ENCODE measurements at regions not wholly inside any gene's neighbourhood (a gene's known extent, or its start where the extent isn't known, plus 50 kb on each side); places are given as distances from the start of the nearest gene placed in this dataset.
A peak's percentile ranks its signal among the peaks of the same experiment; 100 is the strongest.
"Not testable (repeated sequence)": the region's sequence is repeated elsewhere in the genome, so short reads cannot be mapped to it uniquely, and the experiment has no call there.

DNA sequence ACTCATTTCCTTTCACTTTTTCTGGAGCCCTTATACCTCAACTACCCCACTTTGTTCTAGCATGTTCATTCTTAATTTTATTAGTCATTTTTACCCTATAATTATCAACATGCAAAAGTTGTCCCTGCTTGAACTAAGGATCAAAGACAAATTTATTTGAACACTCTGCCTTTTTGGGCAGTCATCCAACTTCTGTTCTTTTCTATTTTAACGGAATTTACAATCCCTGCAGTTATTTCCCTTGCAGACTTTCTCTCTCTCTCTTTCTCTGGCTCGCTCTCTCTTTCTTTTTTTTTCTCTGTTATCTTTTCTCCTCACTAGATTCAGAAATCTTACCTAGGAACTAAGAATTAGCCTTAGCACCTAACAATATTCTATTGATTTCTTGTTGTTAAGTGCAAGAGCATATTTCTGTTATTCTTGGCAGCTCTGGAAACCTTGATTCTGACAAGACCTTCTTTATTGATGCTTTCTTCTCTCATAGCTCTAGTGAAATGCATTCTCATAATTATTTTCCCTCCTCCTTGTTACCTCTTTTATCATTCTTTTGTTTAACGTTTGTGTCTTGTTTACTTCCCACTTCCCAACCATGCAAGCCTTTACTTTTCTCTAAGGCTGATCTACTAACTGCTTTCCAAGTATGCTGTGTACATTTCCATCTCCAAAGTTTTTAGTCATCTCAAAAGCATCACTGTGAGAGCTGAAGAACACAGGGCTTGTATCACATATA, 951.6 kb downstream of the DIPK2A start:
- no peak for DNase-seq (ENCODE audit: low read depth)

DNA sequence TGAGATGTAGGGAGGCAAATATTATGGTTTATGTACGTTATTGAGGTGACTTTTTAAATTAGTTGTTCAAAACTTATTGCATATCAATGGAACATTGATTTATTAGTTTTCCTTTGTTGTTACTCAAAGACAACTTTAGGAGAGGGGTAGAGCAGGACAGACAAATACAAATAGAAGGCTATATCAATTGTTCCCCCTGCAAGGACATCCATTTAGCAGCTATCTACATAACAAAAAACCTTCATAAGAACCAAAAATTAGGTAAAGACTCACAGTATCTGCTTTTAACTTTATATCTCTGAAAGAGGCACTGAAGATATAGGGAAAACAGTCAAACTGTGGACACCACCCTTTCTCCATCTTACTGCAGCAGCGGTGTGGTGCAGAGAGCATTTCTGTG, 958.8 kb downstream of the DIPK2A start:
- DNase-seq (ENCODE audit: low read depth): no peak

DNA sequence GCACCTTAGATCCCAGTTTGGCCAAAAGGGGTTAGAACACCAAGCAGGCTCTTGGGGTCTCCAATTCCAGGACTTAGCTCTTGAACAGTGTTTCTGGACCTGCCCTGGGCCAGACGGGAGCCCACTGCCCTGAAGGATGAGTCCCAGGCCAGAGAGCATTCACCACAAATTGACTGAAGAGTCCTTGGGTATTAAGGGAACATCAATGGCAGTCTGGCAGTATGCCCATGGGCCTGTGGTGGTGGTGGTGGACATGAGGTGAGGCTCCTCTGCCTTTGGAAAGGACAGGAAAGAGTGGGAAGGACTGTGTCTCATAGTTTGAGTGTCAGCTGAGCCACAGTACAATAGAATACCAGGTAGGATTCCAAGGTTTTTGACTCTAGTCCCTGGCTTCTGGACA, 960.0 kb downstream of the DIPK2A start:
- no peak for DNase-seq (ENCODE audit: low read depth)

DNA sequence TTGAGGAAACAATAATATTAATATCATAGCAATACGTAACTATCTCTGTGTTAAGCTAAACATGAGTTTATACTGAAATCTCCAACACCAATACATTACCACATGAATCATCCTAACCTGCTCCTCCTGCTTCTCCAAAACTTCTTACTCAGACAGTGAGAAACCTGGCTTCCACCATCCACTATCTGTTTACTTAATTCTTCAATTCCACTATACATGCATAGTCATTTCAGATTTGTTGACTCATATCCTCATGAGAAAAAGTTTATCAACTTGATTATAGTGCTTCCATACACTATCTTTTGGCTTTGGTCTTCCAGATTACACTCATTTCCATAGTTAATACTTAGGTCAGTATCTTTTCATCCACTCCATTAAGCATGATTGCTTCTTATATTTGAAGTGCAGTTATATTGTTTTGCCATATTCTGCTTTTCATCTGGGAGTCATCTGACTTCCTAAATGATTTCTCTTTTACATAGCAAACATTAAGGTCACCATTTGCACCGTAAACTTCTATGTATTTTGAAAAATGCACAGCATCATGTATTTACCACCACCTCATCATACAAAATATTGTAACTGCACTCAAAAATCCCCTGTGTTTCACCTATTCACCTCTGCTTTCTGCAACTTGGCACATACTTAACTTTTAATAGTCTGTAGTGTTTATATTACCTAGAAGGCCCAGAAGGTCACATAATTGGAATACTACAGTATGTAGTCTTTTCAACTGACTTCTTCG, 970.6 kb downstream of the DIPK2A start:
- no peak for DNase-seq (ENCODE audit: low read depth)

DNA sequence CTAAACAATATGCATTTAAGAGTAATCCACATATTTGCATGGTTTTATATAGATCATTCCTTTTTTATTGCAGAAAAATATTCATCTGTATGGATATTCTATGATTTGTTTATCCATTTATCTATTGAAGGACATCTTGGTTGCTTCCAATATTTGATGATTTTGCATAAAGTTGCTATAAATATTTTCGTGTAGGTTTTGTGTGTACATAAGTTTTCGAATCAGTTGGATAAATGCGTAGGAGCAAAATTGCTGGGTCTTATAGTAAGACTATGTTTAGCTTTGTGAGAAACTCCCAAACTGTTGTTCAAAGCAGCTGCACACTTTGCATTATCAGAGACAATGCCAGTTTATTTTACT, 971.2 kb downstream of the DIPK2A start:
- no peak for DNase-seq (ENCODE audit: low read depth)

DNA sequence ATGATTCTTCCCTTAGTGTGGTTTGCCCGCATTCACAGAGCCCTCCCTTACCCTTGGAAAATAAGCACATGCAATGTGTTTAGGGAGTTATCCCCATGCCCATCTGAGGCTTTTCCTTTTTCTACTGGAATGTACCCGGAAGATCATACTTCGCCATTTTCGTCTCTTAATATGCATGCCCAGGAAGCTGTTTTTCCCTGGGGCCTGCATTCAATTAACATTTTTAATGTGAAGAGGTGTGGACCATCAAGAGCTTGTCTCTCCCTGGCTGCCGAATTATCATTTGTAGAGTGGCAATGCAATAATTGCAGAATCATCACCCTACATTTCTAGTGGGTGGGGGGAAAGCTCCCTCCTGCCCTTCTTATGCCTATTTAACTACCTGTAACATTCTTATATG, 976.3 kb downstream of the DIPK2A start:
- no peak for DNase-seq (ENCODE audit: low read depth)

DNA sequence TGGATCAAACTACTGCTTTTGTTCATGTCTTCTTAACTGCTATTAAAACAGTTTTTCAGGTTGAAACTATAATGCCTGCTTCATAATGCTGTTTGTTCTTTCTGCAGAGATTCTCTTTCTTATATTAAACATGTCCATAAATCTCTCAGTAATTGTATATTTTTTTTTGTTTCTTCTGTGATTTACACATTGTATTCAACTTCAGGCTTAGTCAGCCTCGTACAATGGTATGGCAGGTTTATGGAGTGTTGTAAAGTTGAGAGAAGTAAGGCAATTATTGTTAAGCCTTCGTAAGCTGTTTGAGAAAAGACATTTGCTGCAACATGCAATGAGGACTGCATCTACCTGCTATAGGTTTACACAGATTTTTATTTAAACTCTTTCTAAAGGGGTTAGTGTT, 977.1 kb downstream of the DIPK2A start:
- DNase-seq (ENCODE audit: low read depth): no peak

DNA sequence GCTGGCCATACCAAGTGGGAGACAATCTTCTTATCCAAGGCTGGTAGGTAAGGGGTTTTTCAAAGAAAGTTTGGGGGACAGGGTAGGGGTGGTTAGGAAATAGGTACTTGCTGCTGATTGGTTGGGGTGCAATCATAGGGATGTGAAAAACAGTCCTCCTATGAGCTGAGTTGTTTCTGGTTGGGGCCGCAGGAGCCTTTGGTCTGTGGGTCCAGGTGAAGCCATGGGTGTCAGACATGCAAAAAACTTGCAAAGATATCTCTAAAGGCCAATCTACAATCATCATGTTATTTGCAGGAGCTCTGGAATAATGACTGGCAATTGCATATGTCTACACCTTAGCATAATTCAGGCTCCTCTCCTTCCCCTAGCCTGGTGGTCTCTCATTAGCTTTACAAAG, 982.3 kb downstream of the DIPK2A start:
- no peak for DNase-seq (ENCODE audit: low read depth)

DNA sequence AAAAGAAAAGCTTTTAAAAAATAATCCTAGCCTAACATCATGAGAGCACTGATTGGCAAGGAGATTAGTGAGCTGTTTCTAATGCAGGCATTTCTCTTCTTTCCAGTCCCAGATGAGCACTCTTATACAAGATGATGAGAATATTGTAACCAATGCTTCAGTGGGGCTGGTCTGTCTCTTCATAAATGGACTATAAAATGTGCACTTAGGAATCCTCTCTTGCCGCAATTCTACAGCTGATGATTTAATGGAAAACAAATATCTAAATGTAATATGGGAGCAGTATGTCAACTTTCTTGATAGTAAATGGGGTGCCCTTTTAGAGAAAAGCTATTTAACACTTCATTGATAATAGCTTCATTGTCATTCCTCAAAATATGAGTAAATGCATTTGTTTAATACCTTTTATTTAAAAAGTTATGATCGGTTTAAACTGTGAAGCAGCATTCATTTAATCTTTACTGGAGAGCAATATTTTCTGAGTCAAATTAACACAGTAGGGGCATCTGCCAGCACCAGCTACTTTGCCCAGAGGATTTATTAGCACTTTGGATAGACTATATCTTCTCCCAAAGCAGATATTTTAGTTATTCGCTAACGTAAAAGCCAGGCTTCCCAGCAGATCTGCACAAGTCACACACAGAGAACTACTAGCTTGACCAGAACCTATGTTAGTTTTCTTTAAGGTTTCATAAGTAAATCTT, 985.9 kb downstream of the DIPK2A start:
- DNase-seq (ENCODE audit: low read depth): no peak

DNA sequence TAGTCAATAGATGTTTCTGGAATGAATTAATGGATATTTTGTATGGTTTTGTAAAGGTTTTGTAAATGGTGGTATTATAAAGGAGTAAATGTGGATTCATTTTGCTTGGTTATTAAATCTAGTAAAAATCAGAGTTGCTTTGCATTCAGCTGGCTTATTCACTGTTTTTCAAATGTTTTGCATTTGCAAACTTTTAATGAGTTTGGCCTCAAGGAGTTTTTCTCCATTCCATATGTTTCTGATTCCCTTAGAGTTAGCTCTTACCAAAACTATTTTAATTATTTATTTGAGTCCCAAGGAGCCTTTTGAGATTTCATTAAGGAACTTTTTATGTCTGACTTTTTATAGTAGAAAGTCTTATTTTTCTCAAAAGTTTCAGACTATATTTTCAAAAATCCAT, 992.2 kb downstream of the DIPK2A start:
- DNase-seq (ENCODE audit: low read depth): no peak

DNA sequence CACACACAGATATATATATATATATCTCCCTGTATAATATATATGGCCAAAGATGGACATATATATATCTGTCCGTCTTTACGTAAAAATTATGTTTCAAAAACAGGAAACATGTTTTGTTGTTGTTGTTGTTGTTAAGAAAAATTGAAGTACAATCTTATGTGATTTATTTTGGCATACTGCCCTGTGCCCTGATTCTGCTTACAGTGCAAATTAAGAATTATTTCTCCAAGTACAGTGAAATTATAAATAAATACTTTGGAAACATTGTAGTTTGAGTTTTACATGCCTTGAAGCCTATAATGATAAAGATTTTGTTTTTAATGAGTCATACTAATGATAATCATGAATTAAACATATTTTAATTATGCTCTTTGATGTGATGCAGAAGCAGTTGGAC, 994.9 kb downstream of the DIPK2A start:
- DNase-seq (ENCODE audit: low read depth): no peak

DNA sequence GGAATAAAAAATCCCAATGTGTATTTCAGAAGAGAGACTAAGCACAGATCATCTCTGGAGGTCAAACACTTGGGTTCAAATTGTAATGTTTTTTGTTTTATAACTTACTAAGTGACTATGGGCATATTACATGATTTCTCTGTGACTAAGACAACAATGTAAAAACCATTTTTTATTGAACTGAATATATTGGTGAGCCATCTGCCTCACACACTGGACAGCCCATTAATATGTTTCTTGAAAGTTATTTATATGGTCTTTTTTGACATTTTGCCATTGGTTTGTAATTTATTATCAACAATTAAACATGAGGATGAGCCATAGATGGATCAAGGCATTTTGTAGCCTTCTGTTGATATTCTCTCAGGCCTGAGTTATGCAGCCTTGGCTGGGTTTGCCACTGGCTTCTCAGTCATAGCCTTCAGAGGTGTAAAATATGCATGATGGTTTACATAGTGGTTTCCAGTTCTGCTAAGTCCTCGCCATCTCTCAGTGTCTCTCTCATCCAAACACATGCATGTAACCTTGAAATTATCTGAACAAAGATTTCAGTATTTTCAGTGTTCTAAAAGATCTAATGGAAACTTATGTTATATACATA, 997.2 kb downstream of the DIPK2A start:
- no peak for DNase-seq (ENCODE audit: low read depth)

DNA sequence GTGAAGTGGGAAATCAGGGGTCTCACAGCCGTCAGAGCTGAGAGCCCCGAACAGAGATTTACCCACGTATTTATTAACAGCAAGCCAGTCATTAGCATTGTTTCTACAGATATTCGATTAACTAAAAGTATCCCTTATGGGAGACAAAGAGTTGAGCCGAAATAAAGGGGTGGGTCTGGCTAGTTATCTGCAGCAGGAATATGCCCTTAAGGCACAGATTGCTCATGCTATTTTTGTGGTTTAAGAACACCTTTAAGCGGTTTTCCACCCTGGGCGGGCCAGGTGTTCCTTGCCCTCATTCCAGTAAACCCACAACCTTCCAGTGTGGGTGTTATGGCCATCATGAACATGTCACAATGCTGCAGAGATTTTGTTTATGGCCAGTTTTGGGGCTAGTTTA, 1012.9 kb downstream of the DIPK2A start:
- not testable (repeated sequence) for DNase-seq (ENCODE audit: low read depth)

DNA sequence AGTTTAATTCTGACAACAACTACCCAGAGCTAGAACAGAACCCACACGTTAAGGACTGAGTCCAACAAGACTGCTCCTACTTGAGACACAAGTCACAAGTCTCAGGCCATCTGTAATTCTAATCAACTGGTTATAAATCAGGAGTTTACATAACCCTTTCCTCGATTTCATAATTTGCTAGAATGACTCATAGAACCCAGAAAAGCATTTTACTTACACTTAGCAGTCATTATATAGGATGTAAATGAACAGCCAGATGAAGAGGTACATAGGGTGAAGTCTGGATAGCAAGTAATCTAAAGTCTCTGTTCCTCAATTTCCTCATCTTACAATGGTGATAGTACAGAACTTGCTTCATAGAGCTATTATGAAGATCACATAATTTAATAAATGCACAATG, 1018.2 kb downstream of the DIPK2A start:
- DNase-seq (ENCODE audit: low read depth): no peak

DNA sequence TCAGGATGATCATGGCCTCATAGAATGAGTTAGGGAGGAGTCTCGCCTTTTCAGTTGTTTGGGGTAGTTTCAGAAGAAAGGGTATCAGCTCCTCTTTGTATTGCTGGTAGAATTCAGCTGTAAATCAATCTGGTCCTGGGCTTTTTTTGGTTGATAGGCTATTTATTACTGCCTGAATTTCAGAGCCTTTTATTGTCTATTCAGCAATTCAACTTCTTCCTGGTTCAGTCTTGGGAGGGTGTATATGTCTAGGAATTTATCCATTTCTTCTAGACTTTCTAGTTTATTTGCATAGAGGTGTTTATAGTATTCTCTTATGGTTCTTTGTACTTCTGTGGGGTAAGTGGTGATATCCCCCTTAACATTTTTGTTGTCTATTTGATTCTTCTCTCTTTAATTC, 1024.2 kb downstream of the DIPK2A start:
- no peak for DNase-seq (ENCODE audit: low read depth)

DNA sequence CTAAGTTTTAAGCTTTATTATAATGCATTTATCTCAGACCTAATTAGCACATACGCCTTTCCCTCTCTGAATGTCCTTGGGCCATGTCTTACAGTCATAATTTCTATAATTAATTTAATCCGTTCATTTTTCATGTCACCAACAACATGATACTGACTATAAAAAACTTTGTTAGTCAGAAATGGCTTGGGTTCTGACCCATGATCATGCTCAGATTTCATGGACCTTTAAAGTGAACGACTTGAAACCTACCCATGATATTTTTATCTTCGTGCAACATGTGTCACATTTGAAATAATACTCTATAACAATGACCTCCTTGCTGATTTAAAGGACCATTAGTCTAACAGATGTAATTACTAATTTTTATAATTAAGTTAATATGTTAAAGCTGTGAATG, 1033.8 kb downstream of the DIPK2A start:
- no peak for DNase-seq (ENCODE audit: low read depth)

DNA sequence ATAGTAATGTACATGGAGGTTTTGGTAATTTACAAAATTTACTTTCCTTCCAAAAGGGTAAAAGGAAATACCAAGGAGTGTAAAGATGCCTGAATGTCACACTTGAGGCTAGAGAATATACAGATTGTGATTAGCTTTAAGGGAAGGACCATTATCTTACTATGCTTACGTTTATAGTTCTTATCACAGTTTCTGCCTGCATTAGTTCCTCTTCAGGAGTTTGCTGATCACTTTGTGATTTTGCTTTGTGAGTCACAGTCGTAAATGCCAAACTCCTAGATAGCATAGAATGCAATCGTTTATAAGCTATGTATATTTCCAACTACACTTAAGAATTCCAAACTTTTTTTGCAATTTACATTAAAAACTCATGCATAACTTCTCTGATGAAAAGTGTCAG, 1034.6 kb downstream of the DIPK2A start:
- DNase-seq (ENCODE audit: low read depth): no peak

DNA sequence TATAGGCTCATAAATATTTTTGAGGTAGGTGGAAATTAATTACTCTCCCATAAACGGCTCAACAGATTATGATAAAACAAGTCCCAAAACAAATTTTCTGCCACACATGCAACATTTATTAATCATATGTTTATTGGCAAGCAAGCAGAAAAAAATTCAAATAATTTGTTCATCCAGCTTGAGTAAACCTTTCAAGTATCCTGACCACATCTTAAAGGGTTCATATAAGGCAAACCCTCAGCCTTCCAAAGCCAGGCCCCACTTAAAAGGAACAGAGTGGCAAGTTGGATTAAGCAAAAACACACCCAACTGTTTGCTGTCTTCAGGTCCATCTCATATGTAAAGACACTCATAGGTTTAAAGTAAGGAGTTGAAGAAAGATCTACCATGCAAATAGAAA, 1042.3 kb downstream of the DIPK2A start:
- no peak for DNase-seq (ENCODE audit: low read depth)

DNA sequence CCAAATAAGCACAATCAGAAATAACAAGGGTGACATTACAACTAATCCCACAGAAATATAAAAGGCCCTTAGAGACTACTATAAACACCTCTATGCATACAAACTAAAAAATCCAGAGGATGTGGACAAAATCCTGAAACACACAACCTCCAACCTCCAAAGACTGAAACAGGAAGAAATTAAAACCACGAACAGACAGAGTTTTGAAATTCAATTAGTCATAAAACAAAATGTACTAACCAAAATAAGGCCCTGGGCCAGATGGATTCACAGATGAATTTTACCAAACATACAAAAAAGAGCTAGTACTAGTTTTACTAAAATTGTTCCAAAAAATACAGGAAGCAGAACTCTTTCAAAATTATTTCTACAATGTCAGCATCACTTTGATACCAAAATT, 1043.6 kb downstream of the DIPK2A start:
- DNase-seq (ENCODE audit: low read depth): peak; percentile 4

DNA sequence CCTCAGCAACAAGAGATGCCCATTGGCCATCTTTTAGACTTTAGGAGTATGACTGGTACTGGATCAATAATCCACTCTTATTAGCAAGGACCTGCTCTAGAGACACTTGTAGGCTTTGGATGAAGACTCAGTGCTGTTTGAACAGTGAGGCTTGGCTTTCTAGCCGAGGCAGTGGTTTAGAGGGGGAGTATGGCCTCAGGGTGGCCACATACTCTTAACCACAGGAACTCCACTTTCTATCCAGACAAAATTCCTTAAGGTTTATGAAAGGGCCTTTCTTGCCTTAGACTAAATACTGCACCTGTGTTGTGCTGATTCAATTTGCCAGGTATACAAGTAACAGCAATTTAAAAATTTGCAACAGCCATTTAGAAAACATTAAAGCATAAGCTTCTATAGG, 1046.3 kb downstream of the DIPK2A start:
- no peak for DNase-seq (ENCODE audit: low read depth)

DNA sequence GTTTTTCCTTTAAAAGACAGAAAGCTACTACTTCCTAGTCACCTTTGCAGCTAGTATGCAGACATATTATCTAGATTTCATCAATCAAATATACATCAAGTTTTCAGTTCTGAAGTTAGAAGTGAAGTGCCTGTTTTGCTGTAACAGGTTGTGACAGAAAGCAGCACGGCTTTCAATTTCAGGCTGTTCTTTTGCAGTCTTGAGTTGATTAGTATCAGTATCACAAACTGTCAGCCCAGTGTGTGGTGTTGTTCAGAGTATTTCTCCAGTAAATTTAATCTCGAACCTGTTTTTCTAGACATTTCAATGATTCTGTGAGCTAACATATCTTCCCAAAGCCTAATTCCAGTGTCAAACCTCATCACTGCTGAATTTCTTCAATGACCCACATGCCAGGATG, 1050.8 kb downstream of the DIPK2A start:
- DNase-seq (ENCODE audit: low read depth): no peak

DNA sequence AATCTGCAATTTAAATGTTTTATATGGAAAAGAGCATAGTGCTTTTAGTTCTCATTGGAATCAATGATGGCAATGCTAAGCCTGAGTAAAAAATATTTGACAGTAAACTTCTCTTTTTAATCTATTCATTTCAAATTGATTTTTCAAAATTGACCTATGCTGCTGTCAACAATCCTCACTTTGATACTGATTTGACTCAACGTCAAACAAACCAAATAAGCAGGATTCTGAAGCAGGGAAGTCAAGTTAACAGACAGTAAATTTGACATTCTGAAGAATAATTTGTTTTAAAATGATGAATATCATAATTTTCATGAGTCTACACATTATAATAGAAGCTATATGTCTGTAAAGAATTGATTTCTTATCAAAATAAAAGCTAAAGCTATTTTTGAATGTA, 1053.1 kb downstream of the DIPK2A start:
- DNase-seq (ENCODE audit: low read depth): no peak

DNA sequence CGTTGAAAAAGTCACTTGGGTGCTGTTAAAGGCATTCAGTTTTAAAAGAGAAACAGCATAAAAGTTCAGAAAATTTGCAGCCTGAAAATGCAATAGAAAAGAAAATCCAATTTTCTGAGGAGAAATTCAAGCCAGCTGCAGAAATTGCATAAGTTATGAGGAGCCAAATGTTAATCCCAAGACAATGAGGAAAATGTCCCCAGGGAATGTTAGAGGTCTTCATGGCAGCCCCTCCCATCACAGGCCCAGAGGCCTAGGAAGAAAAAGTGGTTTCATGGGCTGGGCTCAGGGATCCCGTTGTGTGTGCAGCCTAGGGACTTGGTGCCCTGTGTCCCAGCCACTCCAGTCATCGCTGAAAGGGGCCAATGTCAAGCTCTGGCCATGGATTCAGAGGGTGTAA, 1055.6 kb downstream of the DIPK2A start:
- not testable (repeated sequence) for DNase-seq (ENCODE audit: low read depth)
